ENCODE measurements at regions not wholly inside any gene's neighbourhood (a gene's known extent, or its start where the extent isn't known, plus 50 kb on each side); places are given as distances from the start of the nearest gene placed in this dataset.

DNA sequence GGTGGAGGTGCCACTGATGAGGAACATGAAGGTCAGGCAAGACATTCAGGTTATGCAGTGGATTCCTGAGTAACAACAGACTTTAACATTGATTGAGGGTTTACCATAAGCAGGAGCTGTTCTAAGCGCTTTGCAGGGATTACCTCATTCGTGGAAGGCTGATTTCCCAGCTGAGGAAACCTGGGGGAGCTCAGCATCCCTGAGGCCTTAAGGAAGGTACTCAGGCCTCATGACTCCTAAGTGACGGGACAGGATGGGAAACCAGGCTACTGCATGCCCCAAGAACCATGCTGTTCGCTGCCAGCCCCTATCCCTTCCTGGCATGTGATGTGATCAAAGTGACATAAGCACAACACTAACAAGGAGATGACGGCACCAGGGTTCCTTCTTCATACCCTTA, 143.6 kb upstream of the NFE2L3 start:
- Histone ChIP-seq H3K27me3 (ENCODE audit: insufficient read depth, low read depth, low read length) (no peaks in the 10 kb centered on the region), H4K20me1 (ENCODE audit: insufficient read depth) (no peaks in the 10 kb centered on the region)
- no peak for TF ChIP-seq POLR2AphosphoS5 (IDR thresholded peaks at IDR 0.05)
- no peak for TF ChIP-seq SMC3 (conservative IDR thresholded peaks at IDR 0.05; ENCODE audit: poor library complexity)
- TF ChIP-seq TAF1 (IDR thresholded peaks at IDR 0.05; ENCODE audit: low read depth): no peak
- TF ChIP-seq EZH2 (IDR thresholded peaks at IDR 0.05; ENCODE audit: borderline replicate concordance, insufficient read depth, low read length, poor library complexity, severe bottlenecking): no peak

DNA sequence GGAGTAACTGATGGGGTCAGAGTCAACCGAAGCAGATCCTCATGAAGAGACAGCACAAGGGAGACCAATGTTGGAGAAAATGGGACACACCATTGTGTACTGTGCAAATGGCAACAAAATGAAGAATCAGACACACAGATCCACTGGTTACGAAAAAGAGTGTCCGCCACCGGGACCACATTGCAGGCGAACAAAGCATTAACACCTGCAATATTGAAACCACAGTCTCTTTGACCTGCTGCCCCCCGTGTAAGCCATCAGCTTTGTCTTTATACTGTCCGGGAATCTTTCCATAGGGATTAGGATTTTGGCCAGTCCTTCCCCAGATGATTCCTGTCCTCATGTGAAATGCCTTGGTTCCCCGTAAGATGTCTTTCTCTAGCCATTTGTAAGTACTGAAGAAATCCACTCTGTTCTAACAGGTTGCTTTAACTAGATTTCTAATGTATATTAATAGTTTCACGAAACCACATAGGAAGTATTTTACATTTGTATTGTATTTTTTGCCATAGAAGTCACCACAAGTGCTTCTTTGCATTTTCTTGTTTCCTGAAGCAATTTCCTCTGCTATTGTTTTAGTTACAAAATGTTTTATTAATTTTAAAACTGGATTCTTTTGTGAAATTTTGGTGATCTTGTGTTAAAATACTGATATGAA, 140.8 kb upstream of the NFE2L3 start:
- no peak overlapping the region for H3K4me2 ChIP-seq (ENCODE audit: low read length)
- H3K27me3 ChIP-seq (ENCODE audit: insufficient read depth, low read depth, low read length): no peaks in the 10 kb centered on the region
- no peak for TF ChIP-seq EZH2 (IDR thresholded peaks at IDR 0.05; ENCODE audit: borderline replicate concordance, insufficient read depth, low read length, poor library complexity, severe bottlenecking)
- TF ChIP-seq, protein P1, sequence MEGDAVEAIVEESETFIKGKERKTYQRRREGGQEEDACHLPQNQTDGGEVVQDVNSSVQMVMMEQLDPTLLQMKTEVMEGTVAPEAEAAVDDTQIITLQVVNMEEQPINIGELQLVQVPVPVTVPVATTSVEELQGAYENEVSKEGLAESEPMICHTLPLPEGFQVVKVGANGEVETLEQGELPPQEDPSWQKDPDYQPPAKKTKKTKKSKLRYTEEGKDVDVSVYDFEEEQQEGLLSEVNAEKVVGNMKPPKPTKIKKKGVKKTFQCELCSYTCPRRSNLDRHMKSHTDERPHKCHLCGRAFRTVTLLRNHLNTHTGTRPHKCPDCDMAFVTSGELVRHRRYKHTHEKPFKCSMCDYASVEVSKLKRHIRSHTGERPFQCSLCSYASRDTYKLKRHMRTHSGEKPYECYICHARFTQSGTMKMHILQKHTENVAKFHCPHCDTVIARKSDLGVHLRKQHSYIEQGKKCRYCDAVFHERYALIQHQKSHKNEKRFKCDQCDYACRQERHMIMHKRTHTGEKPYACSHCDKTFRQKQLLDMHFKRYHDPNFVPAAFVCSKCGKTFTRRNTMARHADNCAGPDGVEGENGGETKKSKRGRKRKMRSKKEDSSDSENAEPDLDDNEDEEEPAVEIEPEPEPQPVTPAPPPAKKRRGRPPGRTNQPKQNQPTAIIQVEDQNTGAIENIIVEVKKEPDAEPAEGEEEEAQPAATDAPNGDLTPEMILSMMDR (IDR thresholded peaks at IDR 0.05; ENCODE audit: poor library complexity, severe bottlenecking): no peak
- no peaks in the 10 kb centered on the region for H3K9me3 ChIP-seq (ENCODE audit: low read length)
- no peaks in the 10 kb centered on the region for H3F3A ChIP-seq (ENCODE audit: insufficient read depth, low read length, poor library complexity, severe bottlenecking)
- H3K9me2 ChIP-seq (ENCODE audit: insufficient read depth, low read length): no peaks in the 10 kb centered on the region
- H4K20me1 ChIP-seq (ENCODE audit: insufficient read depth): no peaks in the 10 kb centered on the region
- H3K79me2 ChIP-seq (replicated peaks; ENCODE audit: insufficient read depth, low read length): no peaks in the 10 kb centered on the region
- no peak overlapping the region for H3K4me3 ChIP-seq (ENCODE audit: low read length)
- H2AFZ ChIP-seq (ENCODE audit: low read depth, low read length): no peak overlapping the region
- no peak overlapping the region for H3K9ac ChIP-seq (ENCODE audit: low read length)
- no peaks in the 10 kb centered on the region for H3K36me3 ChIP-seq (ENCODE audit: insufficient read depth, low read length)
- H3K27ac ChIP-seq (ENCODE audit: low read length): no peak overlapping the region

More for the DNA sequence above, 143.6 kb upstream of the NFE2L3 start:
- Histone ChIP-seq H3K9ac (ENCODE audit: low read length) (no peak overlapping the region), H3K9me3 (ENCODE audit: low read length) (no peaks in the 10 kb centered on the region), H2AFZ (ENCODE audit: low read depth, low read length) (no peak overlapping the region), H3K4me3 (ENCODE audit: low read length) (no peak overlapping the region), H3K27ac (ENCODE audit: low read length) (no peak overlapping the region), H3K9me2 (ENCODE audit: insufficient read depth, low read length) (no peaks in the 10 kb centered on the region), H3K36me3 (ENCODE audit: insufficient read depth, low read length) (no peaks in the 10 kb centered on the region), H3K4me2 (ENCODE audit: low read length) (no peak overlapping the region), H3K79me2 (replicated peaks; ENCODE audit: insufficient read depth, low read length) (no peaks in the 10 kb centered on the region), H3F3A (ENCODE audit: insufficient read depth, low read length, poor library complexity, severe bottlenecking) (no peaks in the 10 kb centered on the region)

DNA sequence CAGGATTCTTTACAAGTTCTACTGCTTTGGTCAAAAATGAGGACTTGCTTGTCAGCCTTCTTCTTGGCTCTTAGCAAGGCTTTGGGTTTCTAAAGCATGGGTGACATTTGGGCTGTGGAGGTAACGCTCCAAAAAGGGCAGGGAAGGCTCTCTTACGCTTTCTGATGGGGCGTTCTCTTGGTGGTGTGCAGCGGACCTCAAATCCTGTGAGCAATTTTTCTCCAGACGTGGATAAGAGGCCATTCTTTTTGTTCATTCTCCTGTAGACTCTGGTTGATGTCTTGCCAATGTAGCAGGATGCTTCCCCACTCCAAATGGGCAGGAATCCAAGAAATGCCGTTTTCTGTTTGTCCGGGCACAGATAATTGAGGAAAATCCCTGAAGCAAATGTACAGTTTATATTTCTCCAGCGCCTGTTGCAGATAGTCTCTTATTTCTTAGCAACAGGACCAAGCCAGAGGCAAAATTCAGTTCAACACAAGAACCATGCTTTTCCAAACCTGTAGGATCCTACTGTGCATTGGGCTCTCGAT, 138.4 kb upstream of the NFE2L3 start:
- Histone ChIP-seq H3K9ac (ENCODE audit: low read length) (no peak overlapping the region), H3K27ac (ENCODE audit: low read length) (no peak overlapping the region), H3F3A (ENCODE audit: insufficient read depth, low read length, poor library complexity, severe bottlenecking) (no peaks in the 10 kb centered on the region), H3K9me3 (ENCODE audit: low read length) (no peaks in the 10 kb centered on the region), H3K27me3 (ENCODE audit: insufficient read depth, low read depth, low read length) (no peaks in the 10 kb centered on the region), H2AFZ (ENCODE audit: low read depth, low read length) (no peak overlapping the region), H3K36me3 (ENCODE audit: insufficient read depth, low read length) (no peaks in the 10 kb centered on the region), H3K9me2 (ENCODE audit: insufficient read depth, low read length) (no peaks in the 10 kb centered on the region), H3K4me2 (ENCODE audit: low read length) (no peak overlapping the region), H3K4me3 (ENCODE audit: low read length) (no peak overlapping the region), H3K79me2 (replicated peaks; ENCODE audit: insufficient read depth, low read length) (no peaks in the 10 kb centered on the region), H4K20me1 (ENCODE audit: insufficient read depth) (no peaks in the 10 kb centered on the region)
- no peak for TF ChIP-seq SMC3 (conservative IDR thresholded peaks at IDR 0.05; ENCODE audit: poor library complexity)
- TF ChIP-seq POLR2AphosphoS5 (IDR thresholded peaks at IDR 0.05): no peak

DNA sequence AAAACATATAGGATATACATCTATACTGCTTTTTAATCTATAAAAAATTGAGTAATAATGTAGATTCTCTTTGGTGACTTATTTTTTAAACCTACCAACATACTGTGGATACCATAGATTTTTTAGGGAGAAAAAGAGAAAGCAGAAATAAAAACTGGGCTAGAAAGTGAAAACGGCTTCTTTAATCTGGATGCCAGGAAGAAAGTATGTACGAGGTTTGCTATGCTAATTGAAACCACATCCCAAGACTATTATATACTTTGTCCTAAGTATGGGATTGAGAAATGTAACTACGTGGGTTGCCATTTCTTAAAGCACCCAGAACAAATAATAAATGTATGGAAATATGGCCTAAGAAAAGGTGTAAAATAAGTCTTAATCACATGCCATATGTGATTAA, 129.0 kb upstream of the NFE2L3 start:
- Histone ChIP-seq H3K27ac (ENCODE audit: low read length) (no peak overlapping the region), H3K27me3 (ENCODE audit: insufficient read depth, low read depth, low read length) (no peaks in the 10 kb centered on the region), H3K9ac (ENCODE audit: low read length) (no peak overlapping the region), H3K79me2 (replicated peaks; ENCODE audit: insufficient read depth, low read length) (no peaks in the 10 kb centered on the region), H3F3A (ENCODE audit: insufficient read depth, low read length, poor library complexity, severe bottlenecking) (no peaks in the 10 kb centered on the region), H2AFZ (ENCODE audit: low read depth, low read length) (no peak overlapping the region), H3K9me2 (ENCODE audit: insufficient read depth, low read length) (no peaks in the 10 kb centered on the region), H3K4me2 (ENCODE audit: low read length) (no peak overlapping the region), H3K4me3 (ENCODE audit: low read length) (no peak overlapping the region), H4K20me1 (ENCODE audit: insufficient read depth) (no peaks in the 10 kb centered on the region), H3K9me3 (ENCODE audit: low read length) (no peaks in the 10 kb centered on the region), H3K36me3 (ENCODE audit: insufficient read depth, low read length) (no peaks in the 10 kb centered on the region)
- TF ChIP-seq, protein P2, sequence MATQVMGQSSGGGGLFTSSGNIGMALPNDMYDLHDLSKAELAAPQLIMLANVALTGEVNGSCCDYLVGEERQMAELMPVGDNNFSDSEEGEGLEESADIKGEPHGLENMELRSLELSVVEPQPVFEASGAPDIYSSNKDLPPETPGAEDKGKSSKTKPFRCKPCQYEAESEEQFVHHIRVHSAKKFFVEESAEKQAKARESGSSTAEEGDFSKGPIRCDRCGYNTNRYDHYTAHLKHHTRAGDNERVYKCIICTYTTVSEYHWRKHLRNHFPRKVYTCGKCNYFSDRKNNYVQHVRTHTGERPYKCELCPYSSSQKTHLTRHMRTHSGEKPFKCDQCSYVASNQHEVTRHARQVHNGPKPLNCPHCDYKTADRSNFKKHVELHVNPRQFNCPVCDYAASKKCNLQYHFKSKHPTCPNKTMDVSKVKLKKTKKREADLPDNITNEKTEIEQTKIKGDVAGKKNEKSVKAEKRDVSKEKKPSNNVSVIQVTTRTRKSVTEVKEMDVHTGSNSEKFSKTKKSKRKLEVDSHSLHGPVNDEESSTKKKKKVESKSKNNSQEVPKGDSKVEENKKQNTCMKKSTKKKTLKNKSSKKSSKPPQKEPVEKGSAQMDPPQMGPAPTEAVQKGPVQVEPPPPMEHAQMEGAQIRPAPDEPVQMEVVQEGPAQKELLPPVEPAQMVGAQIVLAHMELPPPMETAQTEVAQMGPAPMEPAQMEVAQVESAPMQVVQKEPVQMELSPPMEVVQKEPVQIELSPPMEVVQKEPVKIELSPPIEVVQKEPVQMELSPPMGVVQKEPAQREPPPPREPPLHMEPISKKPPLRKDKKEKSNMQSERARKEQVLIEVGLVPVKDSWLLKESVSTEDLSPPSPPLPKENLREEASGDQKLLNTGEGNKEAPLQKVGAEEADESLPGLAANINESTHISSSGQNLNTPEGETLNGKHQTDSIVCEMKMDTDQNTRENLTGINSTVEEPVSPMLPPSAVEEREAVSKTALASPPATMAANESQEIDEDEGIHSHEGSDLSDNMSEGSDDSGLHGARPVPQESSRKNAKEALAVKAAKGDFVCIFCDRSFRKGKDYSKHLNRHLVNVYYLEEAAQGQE (IDR thresholded peaks at IDR 0.05; ENCODE audit: borderline replicate concordance): no peak
- TF ChIP-seq EP300 (conservative IDR thresholded peaks at IDR 0.05; ENCODE audit: poor library complexity, severe bottlenecking) (no peak), TAF1 (IDR thresholded peaks at IDR 0.05; ENCODE audit: low read depth) (no peak), RAD21 (conservative IDR thresholded peaks at IDR 0.05) (no peak), MXI1 (conservative IDR thresholded peaks at IDR 0.05; ENCODE audit: poor library complexity, severe bottlenecking) (no peak), EZH2 (IDR thresholded peaks at IDR 0.05; ENCODE audit: borderline replicate concordance, insufficient read depth, low read length, poor library complexity, severe bottlenecking) (no peak), SMC3 (conservative IDR thresholded peaks at IDR 0.05; ENCODE audit: poor library complexity) (no peak), POLR2AphosphoS5 (IDR thresholded peaks at IDR 0.05) (no peak)
- TF ChIP-seq, protein P1 (IDR thresholded peaks at IDR 0.05; ENCODE audit: poor library complexity, severe bottlenecking): no peak

Data from neural cell (in vitro differentiated cells).